HG02943 (cell line): ENCODE measurements at regions not wholly inside any gene's neighbourhood (a gene's known extent, or its start where the extent isn't known, plus 50 kb on each side); places are given as distances from the start of the nearest gene placed in this dataset.

Source experiments
- ATAC-seq: cut with Tn5 transposase; IDR thresholded peaks from one replicate; pipeline ENCODE4 v1.9.1; 2021; ENCODE audit warnings: mild to moderate bottlenecking, low read depth, moderate library complexity; ENCODE audit not compliant: unreplicated experiment

DNA sequence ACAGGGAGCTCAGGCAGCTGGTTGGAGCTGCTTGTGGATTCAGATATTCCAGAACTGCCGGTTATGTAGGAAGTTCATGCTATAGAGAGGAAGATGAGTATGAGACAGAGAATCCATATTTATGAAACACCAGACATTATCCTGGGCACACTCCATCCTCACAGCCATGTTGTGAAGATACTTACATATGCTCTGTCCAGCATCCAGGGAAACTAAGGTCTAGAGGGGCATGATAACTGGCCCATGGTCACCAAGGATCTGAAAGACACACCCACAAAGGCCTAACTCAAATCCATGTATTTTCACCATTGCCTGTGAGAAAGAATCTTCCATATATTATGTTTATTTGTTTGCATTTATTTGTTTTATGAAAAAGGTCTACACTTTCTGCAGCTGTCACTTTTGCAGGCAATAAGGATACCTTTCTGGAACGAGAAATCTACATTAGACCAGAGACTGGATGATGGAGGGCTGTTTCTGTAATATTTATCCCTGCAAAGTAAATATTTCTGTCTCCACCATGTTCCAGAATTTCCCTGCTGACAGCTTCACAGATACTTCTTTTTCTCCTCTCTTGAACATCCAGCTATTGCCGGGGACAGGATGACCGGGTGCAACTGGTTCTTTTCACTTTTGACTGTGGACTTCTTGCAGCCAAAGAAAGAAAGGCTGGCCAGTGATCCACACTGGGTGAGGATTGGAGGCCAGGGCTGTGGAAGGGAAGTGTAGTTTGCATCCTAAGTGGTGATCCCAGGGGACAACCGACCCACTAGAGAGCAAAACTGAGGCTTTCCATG lies 145.9 kb upstream of the NAV2 start:
- no peak for ATAC-seq

DNA sequence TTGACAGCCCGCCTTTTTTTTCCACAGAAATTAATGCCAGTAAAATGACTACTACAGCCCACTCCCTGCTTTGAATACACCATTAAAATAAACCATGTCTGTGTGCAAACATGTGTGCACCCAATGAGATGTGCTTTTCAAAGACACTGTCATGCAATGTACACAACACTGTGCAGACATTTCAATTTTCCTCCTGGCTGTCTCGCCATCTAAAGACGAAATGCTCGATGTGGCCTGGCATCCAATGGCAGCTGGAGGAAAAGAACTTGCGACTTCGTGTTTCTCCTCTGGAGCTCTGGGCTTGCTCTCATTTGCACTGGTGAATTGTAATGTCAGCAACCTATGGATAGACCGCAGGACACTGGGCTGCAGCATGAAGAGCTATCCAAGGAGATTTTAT lies 147.0 kb upstream of the NAV2 start:
- ATAC-seq: no peak

DNA sequence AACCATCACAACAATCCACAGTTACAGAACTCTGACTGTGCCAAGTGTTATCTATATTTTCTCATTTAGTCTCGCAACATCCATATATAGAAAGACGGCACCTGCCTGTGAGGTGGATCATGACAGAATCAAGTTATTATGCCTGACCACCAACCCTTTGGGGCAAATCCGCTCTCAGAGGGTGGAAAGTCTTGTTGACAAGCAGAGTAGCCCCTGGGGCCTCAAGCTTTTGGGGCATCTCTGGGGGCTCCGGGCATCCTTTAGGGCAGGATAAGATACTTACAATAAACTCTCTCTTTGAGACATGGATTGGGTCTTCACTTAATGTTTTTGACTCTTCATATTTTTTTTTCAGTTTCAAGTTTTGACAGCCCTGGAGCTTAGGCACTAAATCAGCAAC lies 150.5 kb upstream of the NAV2 start:
- ATAC-seq: no peak

DNA sequence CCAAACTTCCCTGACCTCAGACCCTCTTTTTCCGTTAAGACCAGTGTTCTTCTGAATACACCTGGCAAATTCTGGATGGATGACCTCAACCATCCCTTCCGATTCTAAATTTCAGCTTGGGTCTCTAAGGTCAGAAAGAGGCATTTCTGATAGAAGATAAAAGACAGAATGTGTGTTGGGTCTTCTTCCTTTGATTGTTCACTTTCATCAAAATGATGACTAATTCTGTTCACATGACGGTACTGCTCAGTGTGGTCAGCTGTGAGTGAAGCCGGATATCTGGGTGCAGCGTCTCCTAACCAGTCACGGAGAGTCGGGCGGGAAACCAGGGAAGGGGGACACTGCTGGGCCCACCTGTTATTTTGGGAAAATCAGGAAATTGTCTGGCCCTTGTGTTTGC lies 151.6 kb upstream of the NAV2 start:
- ATAC-seq: no peak

DNA sequence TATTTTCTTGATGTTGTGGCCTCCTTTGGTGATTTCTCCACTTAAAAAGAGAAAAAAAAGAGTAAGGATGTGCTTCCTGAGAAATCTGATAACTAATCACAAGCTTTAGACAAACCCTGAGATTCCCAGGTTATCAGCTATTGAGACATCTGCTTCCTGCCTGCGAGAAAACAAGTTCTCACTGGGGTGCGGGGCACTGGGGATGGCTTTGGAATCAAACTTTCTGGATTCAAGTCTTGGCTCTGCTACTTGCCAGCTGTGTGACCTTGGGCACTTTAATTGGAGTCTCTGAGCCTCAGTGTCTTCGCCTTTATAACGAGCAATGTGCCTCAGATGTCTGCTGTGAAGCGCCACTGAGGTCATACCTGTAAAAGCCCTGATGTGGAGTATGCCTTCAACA lies 152.5 kb upstream of the NAV2 start:
- ATAC-seq: no peak

DNA sequence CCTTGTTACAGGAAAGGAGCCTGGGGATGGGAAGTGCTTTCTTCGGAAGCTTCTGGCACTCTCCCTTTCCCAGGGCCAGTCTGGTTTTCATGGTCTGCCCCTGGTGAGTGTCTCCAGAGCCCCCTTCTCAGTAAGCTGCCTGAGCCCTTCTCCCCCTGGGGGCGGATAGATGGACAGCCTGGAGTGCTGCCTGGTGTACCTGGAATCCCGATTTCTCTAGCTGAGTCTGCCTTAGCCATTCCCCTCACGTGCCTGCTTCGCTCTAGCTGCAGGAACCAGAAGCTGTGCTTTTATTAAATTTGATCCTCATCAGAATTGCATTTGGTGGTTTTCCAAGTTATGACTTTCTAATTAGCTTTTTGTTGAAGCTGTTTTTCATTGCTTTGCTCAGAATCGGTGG lies 152.9 kb upstream of the NAV2 start:
- no peak for ATAC-seq

DNA sequence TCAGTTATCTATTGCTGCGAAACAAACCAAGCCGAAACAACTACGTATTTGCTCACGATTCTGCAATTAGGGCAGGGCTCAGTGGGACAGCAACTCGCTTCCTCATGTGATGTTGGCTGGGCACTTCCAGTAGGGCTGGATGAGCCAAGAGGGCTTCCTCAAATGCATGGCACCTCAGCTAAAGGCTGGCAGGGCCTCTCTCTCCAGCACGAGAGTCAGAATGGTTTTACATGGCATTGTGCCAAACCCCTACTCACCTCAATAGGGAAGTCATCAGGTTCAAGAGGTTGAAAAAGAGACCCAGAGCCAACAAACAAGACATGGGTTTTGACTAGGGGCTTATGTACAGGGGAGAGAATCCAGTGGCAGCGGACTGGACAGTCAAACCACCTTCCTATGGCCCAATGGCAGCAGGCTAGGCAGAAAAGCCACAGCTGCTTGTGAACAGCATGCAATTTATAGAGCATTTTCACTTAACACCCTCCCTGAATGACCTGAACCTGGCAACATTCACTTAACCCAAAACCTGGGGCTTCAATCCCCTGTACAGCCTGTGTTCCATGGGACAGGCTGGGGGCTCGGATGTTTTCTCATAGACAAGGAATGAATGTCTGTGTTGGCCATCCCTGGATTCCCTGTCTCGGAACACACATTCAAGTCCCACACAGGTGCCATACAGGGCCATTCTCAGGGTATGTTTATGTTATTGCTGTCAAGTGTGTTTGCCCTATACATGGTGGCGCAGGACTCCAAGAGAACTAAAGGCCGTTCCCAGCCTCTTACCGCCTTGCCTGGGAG lies 154.2 kb upstream of the NAV2 start:
- no peak for ATAC-seq

DNA sequence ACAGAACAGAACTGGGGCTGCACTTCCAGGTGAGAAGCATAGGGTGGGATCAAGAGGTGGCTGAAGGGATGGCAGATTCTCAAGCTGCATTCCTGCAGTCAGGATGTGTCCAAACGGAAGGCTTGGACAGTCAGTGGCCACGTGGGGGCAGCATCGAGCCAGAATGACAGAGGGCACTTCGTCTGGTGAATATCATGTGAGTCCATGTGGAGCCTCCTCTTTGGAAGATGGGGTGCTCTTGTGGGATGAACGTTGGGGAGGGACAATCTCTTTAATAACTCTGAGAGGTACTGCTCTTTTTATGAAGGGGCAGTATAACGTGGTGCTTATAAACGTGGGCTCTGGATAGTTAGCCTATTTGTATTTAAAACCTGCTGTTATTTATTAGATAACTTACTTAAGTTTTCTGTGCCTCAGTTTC lies 154.9 kb upstream of the NAV2 start:
- ATAC-seq: no peak

DNA sequence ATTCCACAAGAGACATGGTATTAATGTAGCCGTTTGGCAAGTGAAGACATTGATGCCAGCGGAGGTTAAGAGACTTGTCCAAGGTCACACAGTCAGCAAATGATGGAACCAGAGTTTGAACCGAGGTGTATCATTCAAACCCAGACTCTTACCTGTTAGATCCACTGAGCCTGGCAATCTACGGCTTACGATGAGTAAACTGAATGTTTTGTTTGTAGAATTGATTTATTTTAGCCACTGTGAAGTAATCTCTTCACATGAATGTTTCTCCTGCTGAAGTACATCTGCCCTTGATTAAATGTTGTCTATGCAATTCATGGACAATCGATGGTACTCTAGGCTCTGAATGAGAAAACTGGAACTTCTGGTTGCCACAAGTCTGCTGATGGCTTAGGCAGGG lies 155.5 kb upstream of the NAV2 start:
- no peak for ATAC-seq

DNA sequence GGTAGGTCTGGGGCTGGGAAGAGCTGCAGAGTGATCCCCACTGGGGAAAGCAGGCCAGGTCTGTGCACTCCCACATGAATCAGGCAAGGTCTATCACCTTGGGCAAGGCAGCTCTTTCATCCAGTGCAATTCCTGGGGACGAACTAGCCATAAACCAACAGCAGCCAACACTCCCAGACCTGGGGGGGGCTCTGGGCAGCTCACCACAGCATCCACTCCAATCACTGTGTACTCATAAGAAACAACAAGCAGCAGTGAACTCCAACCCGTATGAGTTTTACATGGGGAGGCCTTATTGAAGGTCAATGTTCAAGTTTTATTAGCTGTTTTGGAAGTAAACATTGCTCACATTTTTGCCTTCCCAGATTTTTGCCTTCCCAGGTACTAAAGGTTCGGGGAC lies 157.4 kb upstream of the NAV2 start:
- ATAC-seq: no peak

DNA sequence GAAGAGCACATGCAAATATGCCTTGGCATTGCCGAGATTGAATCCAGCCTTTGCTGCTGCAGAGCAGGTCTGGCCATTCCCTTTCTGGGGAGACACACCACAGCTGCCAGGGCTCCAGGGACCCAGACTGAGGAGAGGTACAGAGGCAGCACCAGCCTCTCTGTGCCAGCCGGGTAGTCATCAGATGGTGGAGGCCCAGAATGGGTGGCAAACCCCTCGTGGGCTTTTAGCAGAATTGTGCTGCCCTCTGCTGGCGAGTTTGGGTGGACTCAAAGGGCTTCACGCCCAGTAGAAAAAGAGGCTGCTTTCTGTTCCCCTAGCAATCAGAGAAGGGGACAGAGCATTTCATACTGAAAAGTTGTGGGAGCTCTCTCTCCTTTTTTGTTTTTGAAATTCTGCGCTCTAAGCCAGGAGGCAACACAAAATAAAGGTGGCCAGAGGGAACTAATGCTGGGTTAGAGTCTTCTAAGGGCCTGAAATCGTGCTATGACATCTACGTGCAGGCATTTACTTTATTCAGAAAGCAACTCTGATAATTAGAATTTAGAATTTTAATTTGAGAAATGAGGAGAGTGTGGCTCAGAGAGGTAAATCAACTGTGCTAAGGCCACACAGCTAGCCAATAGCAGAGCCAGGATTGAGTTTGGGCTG lies 158.8 kb upstream of the NAV2 start:
- peak; percentile 68 for ATAC-seq

DNA sequence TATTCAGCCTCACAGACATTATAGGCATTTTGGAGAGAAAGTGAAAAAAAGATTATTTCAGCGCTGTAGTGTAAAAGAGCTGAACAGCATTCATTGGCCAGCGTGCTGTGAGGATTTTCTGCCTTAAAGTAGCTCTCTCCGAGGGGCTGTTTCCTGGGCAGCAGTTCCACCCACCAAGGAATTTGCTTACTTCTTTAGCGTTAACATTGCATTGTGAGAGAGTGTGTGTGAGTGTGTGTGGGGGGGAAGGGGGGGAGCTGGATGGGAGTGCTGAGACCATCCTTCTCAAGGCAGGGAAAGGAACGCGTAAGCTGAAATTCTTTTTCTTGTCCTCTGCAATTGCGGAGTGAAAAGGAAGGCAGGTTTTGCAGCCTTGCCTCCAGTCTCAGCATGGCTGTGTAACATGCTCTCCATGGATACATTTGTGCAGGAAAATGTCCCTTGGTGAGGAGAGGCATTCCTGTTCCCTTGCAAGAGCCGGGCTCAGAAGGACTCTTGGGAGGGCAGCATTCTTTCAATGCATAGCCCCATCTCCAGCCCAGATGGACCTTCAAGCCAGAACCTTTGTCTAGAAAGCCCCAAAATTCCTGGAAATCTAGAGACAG lies 159.9 kb upstream of the NAV2 start:
- no peak for ATAC-seq

DNA sequence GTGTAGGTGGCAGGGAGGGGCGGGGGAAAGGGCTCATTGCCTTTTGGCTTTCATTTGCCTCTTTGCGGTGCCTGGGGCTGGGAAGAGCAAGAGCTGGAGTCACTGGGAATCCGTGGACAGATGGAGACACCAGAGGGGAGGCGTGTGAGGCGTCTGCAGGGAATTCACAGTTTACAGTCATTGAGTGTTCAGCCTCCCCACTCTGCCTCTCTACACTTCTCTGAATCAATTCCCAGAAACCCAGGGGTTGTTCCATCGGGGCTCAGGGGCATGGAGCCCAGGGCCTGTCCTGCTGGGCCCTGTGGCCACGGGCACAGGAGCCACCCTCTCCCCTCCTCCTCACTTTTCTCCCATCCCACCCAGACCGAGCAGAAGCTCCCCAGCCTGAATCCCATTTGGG lies 160.5 kb upstream of the NAV2 start:
- no peak for ATAC-seq

DNA sequence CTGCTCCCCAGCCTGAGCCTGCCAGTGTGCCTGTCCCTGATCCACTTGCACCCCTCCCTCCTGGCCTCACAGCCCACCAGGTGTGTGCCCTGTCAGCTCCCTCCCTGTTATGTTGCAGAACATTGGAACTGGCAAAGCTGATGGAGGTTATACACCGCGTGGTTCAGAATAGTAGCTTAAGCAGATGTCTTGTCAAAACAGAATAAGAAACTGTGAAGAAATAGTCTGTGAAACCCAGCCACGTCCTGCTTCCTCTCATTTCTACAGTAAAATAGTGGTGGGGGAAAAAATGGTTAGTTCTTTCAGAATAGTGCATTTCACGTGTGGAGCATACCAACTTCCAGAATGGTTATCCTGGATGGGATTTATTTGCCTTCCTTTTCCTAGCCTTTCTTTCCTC lies 161.2 kb upstream of the NAV2 start:
- ATAC-seq: no peak

DNA sequence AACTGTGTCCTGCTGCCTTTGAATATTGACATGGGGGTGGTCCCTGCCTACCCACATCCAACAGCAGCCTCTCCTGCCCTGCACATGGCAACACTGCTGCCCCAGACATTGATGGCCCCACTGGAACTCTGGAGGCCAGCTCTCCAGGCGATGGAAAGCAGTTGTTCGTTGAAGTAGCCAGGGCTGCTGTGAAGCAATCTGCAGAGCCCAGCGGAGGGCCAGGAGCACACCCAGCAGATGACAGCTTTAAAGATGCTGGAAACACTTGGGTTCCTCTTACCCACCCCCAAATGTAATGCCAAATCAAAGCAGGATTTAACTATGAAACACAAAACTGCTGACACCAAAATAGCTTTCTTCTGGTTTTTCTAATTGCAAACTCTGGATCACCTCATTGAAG lies 165.6 kb upstream of the NAV2 start:
- ATAC-seq: no peak

DNA sequence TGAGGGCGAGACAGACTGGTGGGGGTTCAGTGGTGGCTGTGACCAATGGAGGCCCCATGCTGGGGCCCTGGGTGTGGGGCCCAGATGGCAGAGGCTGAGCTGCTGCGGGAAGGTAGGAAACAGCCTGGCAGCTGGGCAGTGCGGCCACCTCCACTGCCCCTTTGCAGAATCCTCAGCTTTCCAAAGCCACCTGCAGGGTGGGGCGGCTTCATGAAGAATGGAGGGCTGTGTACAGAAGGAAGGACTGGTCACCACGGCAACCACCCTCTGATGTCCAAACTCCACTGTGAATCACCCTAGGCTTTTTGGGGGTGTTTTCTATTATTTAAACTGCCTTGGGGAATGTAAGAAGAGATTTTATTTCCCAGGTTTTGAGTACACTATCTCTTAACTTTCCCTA lies 166.3 kb upstream of the NAV2 start:
- no peak for ATAC-seq

DNA sequence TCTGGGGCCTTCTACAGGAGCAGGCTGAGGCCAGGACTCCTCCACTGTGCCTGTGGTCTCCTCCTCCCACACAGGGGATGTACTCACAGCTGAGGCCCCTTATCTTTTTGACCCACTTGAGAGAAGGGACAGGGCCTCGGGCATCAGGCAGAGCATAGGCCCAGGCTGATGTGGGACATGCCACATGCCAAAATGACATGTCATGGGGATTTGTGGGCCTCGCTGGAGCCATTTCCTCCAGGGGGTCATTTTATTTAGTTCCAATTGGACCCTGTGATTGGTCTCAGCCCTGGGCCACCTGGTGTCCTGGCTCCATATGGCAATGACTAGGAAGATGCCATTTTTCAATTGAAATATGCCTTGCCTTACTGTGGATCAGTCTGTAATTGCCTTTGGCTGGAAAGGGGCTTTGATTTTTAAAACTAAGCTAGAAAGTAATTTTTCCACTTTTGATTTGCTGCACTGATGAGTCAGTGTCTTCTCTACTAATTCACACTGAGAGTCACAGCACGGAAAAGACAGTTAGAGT lies 171.1 kb upstream of the NAV2 start:
- no peak for ATAC-seq

DNA sequence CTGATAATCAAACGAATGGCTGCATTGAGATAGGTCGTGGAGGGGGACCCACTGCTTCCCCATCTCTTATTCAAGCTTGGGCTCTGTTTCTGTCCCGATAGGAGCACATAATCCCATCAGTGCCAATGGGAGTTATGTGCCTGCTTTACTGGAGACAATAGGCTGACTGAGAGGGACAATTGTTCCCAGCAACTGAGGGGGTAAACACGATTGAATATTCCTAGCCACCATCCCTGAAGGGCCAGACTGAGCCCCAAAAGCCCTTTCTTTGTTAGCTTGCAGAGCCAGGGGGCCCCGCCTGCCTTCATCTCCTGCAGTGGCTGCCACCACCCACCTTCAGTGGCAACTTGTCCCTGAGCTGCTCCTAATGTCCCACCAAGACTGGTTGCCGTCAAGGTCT lies 172.8 kb upstream of the NAV2 start:
- ATAC-seq: no peak

DNA sequence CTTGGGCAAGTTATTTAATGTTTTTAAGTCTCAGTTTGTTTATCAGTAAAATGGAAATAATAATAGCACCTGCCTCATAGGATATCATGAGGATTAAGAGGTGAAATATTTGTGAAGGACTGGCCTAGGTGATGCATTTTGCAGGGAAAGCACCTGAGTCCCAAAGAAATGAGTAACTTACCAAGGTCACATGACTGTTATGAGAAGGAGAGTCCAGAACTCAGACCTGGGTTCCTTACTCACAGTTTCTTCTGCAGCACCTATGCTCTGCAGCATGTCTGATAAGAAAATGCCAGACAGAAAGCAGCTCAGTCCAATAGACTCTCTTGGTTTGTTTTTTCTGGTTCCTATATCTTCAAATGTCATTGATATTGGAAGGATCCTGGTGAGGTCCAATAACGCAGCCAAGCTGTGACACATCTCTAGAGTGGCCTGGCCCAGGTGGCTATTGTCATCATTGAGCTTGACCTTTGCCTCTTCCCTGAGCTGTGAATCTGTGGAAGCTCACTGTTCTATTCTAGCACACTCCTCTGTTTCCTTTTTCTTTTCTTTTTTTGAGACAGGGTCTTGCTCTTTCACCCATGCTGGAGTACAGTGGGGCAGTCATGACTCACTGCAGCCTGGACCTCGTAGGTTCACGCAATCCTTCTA lies 174.7 kb upstream of the NAV2 start:
- no peak for ATAC-seq

DNA sequence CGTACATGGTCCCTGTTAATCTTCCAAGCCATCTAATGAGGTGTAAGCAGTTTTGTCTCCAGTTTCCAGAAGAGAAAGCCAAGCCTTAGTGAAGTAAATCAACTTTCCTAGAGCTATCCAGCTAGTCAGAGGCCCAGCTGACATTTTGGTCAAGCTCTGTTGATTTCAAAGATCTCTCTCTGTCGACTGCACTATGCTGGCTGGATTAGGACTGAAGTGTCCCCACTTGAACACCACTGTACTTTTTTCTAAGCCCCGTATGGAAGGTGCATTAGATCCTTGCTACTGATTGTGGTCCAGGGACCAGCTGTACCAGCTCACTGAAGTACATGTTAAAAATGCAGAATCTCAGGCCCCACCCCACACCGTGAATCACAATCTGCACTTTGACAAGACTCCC lies 176.5 kb upstream of the NAV2 start:
- ATAC-seq: no peak
